H1 (cell line): ENCODE measurements at regions not wholly inside any gene's neighbourhood (a gene's known extent, or its start where the extent isn't known, plus 50 kb on each side); places are given as distances from the start of the nearest gene placed in this dataset.

Experiments
- ATF3 ChIP-seq: IDR thresholded peaks from 2 replicates; pipeline ENCODE4 v1.6.1; 2011; ENCODE audit warnings: low read depth, mild to moderate bottlenecking, low read length; ENCODE audit not compliant: insufficient read depth
- CHD7 ChIP-seq: fragments of 300-600 bp; sonication (generic); IDR thresholded peaks from 2 replicates; pipeline ENCODE4 v1.7.1; 2012; ENCODE audit warnings: low read length, moderate library complexity, mild to moderate bottlenecking, inconsistent platforms; ENCODE audit not compliant: insufficient replicate concordance
- EGR1 ChIP-seq: IDR thresholded peaks from 2 replicates; pipeline ENCODE4 v1.6.1; 2011; ENCODE audit warnings: low read depth, low read length, borderline replicate concordance
- TAF1 ChIP-seq: IDR thresholded peaks from 2 replicates; pipeline ENCODE4 v1.6.1; 2011; ENCODE audit warnings: mild to moderate bottlenecking, low read depth, low read length
- YY1 ChIP-seq: IDR thresholded peaks from 2 replicates; pipeline ENCODE4 v1.6.1; 2011; ENCODE audit warnings: low read depth, mild to moderate bottlenecking, low read length

GRCh38 chr22:44561139-44561840 lies 63.3 kb upstream of the RTL6 start (continued):
- TF ChIP-seq TAF1 (no peak), CHD7 (no peak), ATF3 (no peak), YY1 (no peak), EGR1 (no peak)
